ENCODE measurements at regions not wholly inside any gene's neighbourhood (a gene's known extent, or its start where the extent isn't known, plus 50 kb on each side); places are given as distances from the start of the nearest gene placed in this dataset.

DNA sequence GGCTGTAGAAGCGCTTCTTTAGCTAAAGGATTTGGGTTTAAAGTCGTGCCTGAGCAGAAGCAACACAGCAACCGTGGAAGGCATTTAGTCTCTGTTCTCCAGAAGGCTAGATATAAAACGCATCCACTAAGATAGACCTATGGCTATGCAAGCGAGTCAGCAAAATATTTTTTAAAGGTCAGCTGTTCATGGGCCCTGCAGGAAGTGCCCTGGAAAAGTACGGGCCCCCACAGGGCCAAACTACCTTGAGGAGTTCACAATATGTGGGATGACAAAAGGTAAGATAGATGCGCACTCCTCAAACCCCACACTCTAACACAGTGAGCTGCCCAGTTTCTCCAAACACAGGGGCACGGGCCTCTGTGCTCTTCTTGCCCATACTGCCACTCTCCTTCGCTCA is 261.6 kb downstream of the VPS13C start:
- FAIRE-seq (no peak), DNase-seq (ENCODE audit: extremely low spot score, insufficient read length, low read depth) (no peak)

GRCh38 chr15:61796056-61796455 is 264.2 kb downstream of the VPS13C start:
- no peak for DNase-seq (ENCODE audit: extremely low spot score, insufficient read length, low read depth)
- no peak for FAIRE-seq

DNA sequence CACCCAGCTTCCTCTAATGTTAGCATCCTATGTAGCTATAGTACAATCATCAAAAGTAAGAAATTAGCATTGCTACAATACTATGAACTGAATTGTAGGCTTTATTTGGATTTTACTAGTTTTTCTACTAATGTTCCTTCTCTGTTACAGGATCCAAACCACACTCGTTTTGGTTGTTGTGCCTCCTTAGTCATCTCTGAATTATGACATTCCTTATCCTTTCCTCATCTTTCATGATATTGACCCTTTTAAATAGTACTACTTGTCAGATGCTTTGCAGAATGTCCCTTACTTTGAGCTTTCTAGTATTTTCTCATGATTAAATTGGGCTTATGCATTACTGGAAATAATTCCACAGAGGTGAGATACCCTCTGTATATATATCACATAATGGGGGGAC is 265.4 kb downstream of the VPS13C start:
- DNase-seq (ENCODE audit: extremely low spot score, insufficient read length, low read depth) (no peak), FAIRE-seq (no peak)

- FAIRE-seq (no peak), DNase-seq (ENCODE audit: extremely low spot score, insufficient read length, low read depth) (no peak)
Observed at GRCh38 chr15:61794276-61794675, 266.0 kb downstream of the VPS13C start.

GRCh38 chr15:61784734-61785133 is 275.5 kb downstream of the VPS13C start:
- FAIRE-seq (no peak), DNase-seq (ENCODE audit: extremely low spot score, insufficient read length, low read depth) (no peak)

GRCh38 chr15:61780278-61780980 is 279.8 kb downstream of the VPS13C start:
- FAIRE-seq (no peak), DNase-seq (ENCODE audit: extremely low spot score, insufficient read length, low read depth) (no peak)

- FAIRE-seq (no peak), DNase-seq (ENCODE audit: extremely low spot score, insufficient read length, low read depth) (no peak)
Observed at GRCh38 chr15:61777689-61778088, 282.6 kb downstream of the VPS13C start.

DNA sequence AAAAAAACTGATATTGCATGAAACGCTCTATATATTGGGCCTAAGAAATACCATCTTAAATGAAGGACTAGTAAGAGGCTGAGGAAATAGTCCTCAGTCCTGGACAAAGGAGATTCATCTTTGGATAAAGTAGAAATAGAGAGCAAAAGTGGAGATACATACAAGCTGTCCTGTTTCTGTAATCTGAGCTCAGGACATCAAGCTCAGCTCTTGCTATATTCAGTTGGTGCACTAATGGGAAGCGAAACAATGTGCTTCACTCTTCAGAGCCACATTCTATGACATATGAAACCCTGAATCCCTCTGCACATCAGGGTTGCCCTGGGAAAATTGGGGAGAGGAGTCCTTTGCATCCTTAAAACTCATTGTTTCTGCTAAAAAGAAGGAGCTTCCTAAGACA is 290.7 kb downstream of the VPS13C start:
- FAIRE-seq = no peak
- DNase-seq (ENCODE audit: extremely low spot score, insufficient read length, low read depth) = no peak

- DNase-seq (ENCODE audit: extremely low spot score, insufficient read length, low read depth) (no peak), FAIRE-seq (no peak)
Observed at GRCh38 chr15:61768131-61768530, 292.1 kb downstream of the VPS13C start.

- no peak for FAIRE-seq
- DNase-seq (ENCODE audit: extremely low spot score, insufficient read length, low read depth) = no peak
Observed at GRCh38 chr15:61764981-61765380, 295.3 kb downstream of the VPS13C start.

DNA sequence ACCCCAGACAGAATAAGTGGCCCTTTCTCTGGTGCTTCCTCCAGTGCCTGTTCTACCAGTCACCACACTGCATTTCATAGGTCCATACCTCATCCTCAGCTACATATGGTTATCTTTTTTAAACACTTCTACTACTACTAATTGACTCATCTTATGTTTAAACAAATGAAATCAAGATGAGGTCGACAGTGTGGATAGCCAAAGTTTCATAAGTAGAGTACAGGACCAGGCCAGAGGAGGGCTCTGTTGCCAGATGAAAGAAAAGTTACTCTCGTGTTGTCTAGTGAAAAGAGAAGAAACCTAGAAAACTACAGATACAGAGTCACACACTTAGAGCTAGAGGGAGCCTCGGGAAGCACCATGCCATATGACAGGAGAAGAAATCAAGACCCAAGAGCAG is 296.1 kb downstream of the VPS13C start:
- FAIRE-seq = no peak
- DNase-seq (ENCODE audit: extremely low spot score, insufficient read length, low read depth) = no peak

- DNase-seq (ENCODE audit: extremely low spot score, insufficient read length, low read depth) (no peak), FAIRE-seq (no peak)
Observed at GRCh38 chr15:61762676-61763075, 297.6 kb downstream of the VPS13C start.

DNA sequence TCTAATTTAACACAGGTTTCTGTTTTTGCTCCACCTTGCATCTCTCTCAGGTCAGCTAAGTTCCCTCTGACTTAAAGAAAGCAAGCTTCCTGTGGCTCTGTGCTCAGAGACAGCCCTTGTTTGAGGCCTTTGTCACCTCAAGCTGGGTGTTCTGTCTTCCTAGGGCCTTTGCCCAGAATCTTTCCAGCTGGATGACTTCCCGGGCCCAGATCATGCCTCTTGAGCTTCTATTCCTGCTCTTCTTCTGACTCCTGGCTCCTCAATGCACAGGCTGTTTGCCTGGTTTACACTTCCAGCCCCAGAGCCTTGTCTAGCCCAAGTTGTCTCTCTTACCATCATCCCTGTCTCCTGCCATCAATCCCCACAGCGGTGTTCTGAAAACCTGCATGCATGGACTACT is 300.6 kb downstream of the VPS13C start:
- DNase-seq (ENCODE audit: extremely low spot score, insufficient read length, low read depth) (no peak), FAIRE-seq (no peak)

- DNase-seq (ENCODE audit: extremely low spot score, insufficient read length, low read depth) (no peak), FAIRE-seq (no peak)
Observed at GRCh38 chr15:61756071-61756820, 304.0 kb downstream of the VPS13C start.

- DNase-seq (ENCODE audit: extremely low spot score, insufficient read length, low read depth) (no peak), FAIRE-seq (no peak)
Observed at GRCh38 chr15:61755467-61755866, 304.8 kb downstream of the VPS13C start.

DNA sequence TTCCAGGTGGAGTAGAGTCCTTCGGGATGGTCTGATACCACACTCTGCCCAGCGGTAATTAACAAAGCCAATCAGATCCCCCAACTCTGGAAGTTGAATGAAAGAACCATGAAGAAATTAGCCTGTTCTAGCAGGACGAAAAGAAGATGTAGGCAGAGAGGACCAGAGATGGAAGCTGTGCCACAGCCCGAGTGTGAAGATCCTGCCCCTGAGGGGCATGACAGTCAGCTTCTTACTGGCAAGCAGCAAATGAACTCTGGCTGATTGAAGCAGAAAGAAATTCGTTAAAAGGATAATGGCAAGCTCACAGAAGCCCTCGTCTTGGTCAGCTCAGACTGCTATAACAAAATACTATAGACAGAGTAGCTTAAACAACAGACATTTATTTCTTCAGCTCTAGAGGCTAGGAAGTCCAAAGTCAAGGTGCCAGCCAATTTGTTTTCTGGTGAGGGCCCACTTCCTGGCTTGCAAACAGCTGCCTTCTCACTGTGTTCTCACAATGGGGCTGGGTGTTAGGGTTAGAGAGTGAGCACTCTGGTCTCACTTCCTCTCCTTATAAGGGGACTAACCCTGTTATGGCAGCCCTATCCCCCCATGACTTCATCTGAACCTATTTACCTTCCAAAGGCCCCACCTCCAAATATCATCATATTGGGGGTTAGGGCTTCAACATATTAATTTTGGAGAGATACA is 307.1 kb downstream of the VPS13C start:
- no peak for FAIRE-seq
- no peak for DNase-seq (ENCODE audit: extremely low spot score, insufficient read length, low read depth)

DNA sequence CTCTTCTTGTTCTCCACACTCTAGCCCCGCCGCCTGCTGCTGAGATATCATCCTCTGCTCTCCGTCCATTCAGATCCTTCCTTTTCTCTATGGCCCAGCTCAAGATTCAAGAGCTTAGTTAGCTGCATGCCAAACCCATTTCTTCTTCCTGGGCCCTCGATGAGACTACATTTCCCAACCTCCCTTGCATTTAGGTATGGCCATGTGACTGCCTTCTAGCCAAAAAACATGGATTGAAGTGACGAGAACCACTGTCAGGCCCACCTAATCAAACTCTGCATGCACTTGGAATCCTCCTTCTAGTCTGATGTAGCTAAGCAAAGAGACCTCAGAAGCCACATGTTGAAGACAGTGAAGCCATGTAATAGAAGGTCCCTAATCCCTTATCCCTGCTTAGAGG is 308.2 kb downstream of the VPS13C start:
- no peak for FAIRE-seq
- DNase-seq (ENCODE audit: extremely low spot score, insufficient read length, low read depth) = no peak

GRCh38 chr15:61750271-61751084 is 309.8 kb downstream of the VPS13C start:
- FAIRE-seq = no peak

GRCh38 chr15:61749169-61749568 is 311.1 kb downstream of the VPS13C start:
- FAIRE-seq (no peak), DNase-seq (ENCODE audit: extremely low spot score, insufficient read length, low read depth) (no peak)

More at GRCh38 chr15:61750271-61751084, 309.8 kb downstream of the VPS13C start:
- no peak for DNase-seq (ENCODE audit: extremely low spot score, insufficient read length, low read depth)

- FAIRE-seq = no peak
- DNase-seq (ENCODE audit: extremely low spot score, insufficient read length, low read depth) = no peak
Observed at GRCh38 chr15:61748529-61748928, 311.7 kb downstream of the VPS13C start.

Data from GM18507 (cell line).